ENCODE measurements at regions not wholly inside any gene's neighbourhood (a gene's known extent, or its start where the extent isn't known, plus 50 kb on each side); places are given as distances from the start of the nearest gene placed in this dataset.
"Not testable (repeated sequence)": the region's sequence is repeated elsewhere in the genome, so short reads cannot be mapped to it uniquely, and the experiment has no call there.

- not testable (repeated sequence) for H3K9ac ChIP-seq (ENCODE audit: low read depth, low read length, poor library complexity); H2BK15ac ChIP-seq (ENCODE audit: low read length); H3K4ac ChIP-seq (ENCODE audit: low read length); H2BK12ac ChIP-seq (ENCODE audit: low read length); H4K91ac ChIP-seq (ENCODE audit: low read depth, low read length, poor library complexity); H3K4me3 ChIP-seq (ENCODE audit: low read length in 2 of 2); H3K18ac ChIP-seq (ENCODE audit: low read length); H2BK5ac ChIP-seq (ENCODE audit: low read length); H3K79me1 ChIP-seq (ENCODE audit: low read depth, low read length); H3K14ac ChIP-seq (ENCODE audit: low read length); H4K8ac ChIP-seq (ENCODE audit: low read depth, low read length); H2BK120ac ChIP-seq (ENCODE audit: low read depth, low read length); H2AFZ ChIP-seq (ENCODE audit: low read length); H3K9me3 ChIP-seq (replicated peaks in 1 of 2; ENCODE audit: control insufficient read depth in 2 of 2, insufficient read depth in 1 of 2, low read depth in 1 of 2, low read length in 2 of 2); H3K27ac ChIP-seq (replicated peaks; ENCODE audit: low read length); H3K23ac ChIP-seq (ENCODE audit: low read depth, low read length, poor library complexity); H3K4me1 ChIP-seq (ENCODE audit: control insufficient read depth in 2 of 2, insufficient read depth in 1 of 2, low read depth in 1 of 2, low read length in 2 of 2); H2AK5ac ChIP-seq (ENCODE audit: low read depth, low read length); H3K36me3 ChIP-seq (replicated peaks in 1 of 2; ENCODE audit: control insufficient read depth in 2 of 2, insufficient read depth in 2 of 2, low read length in 2 of 2); H3K4me2 ChIP-seq (ENCODE audit: insufficient read depth, low read length, poor library complexity, severe bottlenecking); DNase-seq (ENCODE audit: low spot score)
- no CpG with 5 or more reads among the region's 3 CpGs for WGBS, 2 donors (ENCODE audit: extremely low coverage in 2 of 2, insufficient read length in 2 of 2, insufficient replicate concordance in 1 of 2)
- H3K27me3 ChIP-seq (ENCODE audit: control insufficient read depth in 3 of 3, insufficient read depth in 3 of 3, low read depth in 1 of 3, low read length in 3 of 3): peaks cover 0 to 24% (median 2%) of the 10 kb centered on the region in 3 experiments
These were observed 137.4 kb downstream of the PPIAL4G start for GRCh38 chr1:148345659-148346151.

- H3K4me2 ChIP-seq (ENCODE audit: insufficient read depth, low read length, poor library complexity, severe bottlenecking); H3K36me3 ChIP-seq (replicated peaks in 1 of 2; ENCODE audit: control insufficient read depth in 2 of 2, insufficient read depth in 2 of 2, low read length in 2 of 2); H2BK120ac ChIP-seq (ENCODE audit: low read depth, low read length); H4K8ac ChIP-seq (ENCODE audit: low read depth, low read length); H3K18ac ChIP-seq (ENCODE audit: low read length); H3K14ac ChIP-seq (ENCODE audit: low read length); H3K4me1 ChIP-seq (ENCODE audit: control insufficient read depth in 2 of 2, insufficient read depth in 1 of 2, low read depth in 1 of 2, low read length in 2 of 2); H3K79me1 ChIP-seq (ENCODE audit: low read depth, low read length); H3K4ac ChIP-seq (ENCODE audit: low read length); H3K23ac ChIP-seq (ENCODE audit: low read depth, low read length, poor library complexity); H2BK5ac ChIP-seq (ENCODE audit: low read length); H3K27ac ChIP-seq (replicated peaks; ENCODE audit: low read length); H4K91ac ChIP-seq (ENCODE audit: low read depth, low read length, poor library complexity); H3K9ac ChIP-seq (ENCODE audit: low read depth, low read length, poor library complexity); H2AFZ ChIP-seq (ENCODE audit: low read length); H2BK12ac ChIP-seq (ENCODE audit: low read length); H3K4me3 ChIP-seq (ENCODE audit: low read length in 2 of 2); H3K9me3 ChIP-seq (replicated peaks in 1 of 2; ENCODE audit: control insufficient read depth in 2 of 2, insufficient read depth in 1 of 2, low read depth in 1 of 2, low read length in 2 of 2); H2AK5ac ChIP-seq (ENCODE audit: low read depth, low read length); DNase-seq (ENCODE audit: low spot score); H2BK15ac ChIP-seq (ENCODE audit: low read length): not testable (repeated sequence)
- peaks cover 0 to 13% (median 0%) of the 10 kb centered on the region in 3 experiments for H3K27me3 ChIP-seq (ENCODE audit: control insufficient read depth in 3 of 3, insufficient read depth in 3 of 3, low read depth in 1 of 3, low read length in 3 of 3)
- WGBS, 2 donors (ENCODE audit: extremely low coverage in 2 of 2, insufficient read length in 2 of 2, insufficient replicate concordance in 1 of 2): no CpG with 5 or more reads among the region's 2 CpGs
These were observed 138.5 kb downstream of the PPIAL4G start for GRCh38 chr1:148344651-148345050.

GRCh38 chr1:148341729-148342128 lies 141.4 kb downstream of the PPIAL4G start:
- WGBS, 2 donors (ENCODE audit: extremely low coverage in 2 of 2, insufficient read length in 2 of 2, insufficient replicate concordance in 1 of 2): no CpG with 5 or more reads among the region's 1 CpG

GRCh38 chr1:148336121-148336918 lies 146.8 kb downstream of the PPIAL4G start:
- H3K36me3 ChIP-seq (replicated peaks in 1 of 2; ENCODE audit: control insufficient read depth in 2 of 2, insufficient read depth in 2 of 2, low read length in 2 of 2); H2AFZ ChIP-seq (ENCODE audit: low read length); H3K4me3 ChIP-seq (ENCODE audit: low read length in 2 of 2); H2BK15ac ChIP-seq (ENCODE audit: low read length); H2BK12ac ChIP-seq (ENCODE audit: low read length); H3K23ac ChIP-seq (ENCODE audit: low read depth, low read length, poor library complexity); H3K18ac ChIP-seq (ENCODE audit: low read length); H4K91ac ChIP-seq (ENCODE audit: low read depth, low read length, poor library complexity); DNase-seq (ENCODE audit: low spot score); H2BK120ac ChIP-seq (ENCODE audit: low read depth, low read length); H3K79me1 ChIP-seq (ENCODE audit: low read depth, low read length); H3K9me3 ChIP-seq (replicated peaks in 1 of 2; ENCODE audit: control insufficient read depth in 2 of 2, insufficient read depth in 1 of 2, low read depth in 1 of 2, low read length in 2 of 2); H3K4me2 ChIP-seq (ENCODE audit: insufficient read depth, low read length, poor library complexity, severe bottlenecking); H2AK5ac ChIP-seq (ENCODE audit: low read depth, low read length); H4K8ac ChIP-seq (ENCODE audit: low read depth, low read length); H3K4ac ChIP-seq (ENCODE audit: low read length); H3K4me1 ChIP-seq (ENCODE audit: control insufficient read depth in 2 of 2, insufficient read depth in 1 of 2, low read depth in 1 of 2, low read length in 2 of 2); H3K9ac ChIP-seq (ENCODE audit: low read depth, low read length, poor library complexity); H2BK5ac ChIP-seq (ENCODE audit: low read length); H3K27ac ChIP-seq (replicated peaks; ENCODE audit: low read length); H3K14ac ChIP-seq (ENCODE audit: low read length): not testable (repeated sequence)
- peaks cover 0 to 19% (median 0%) of the 10 kb centered on the region in 3 experiments for H3K27me3 ChIP-seq (ENCODE audit: control insufficient read depth in 3 of 3, insufficient read depth in 3 of 3, low read depth in 1 of 3, low read length in 3 of 3)
- WGBS, 2 donors (ENCODE audit: extremely low coverage in 2 of 2, insufficient read length in 2 of 2, insufficient replicate concordance in 1 of 2): no CpG with 5 or more reads among the region's 5 CpGs

More at GRCh38 chr1:148341729-148342128, 141.4 kb downstream of the PPIAL4G start:
- H2BK120ac ChIP-seq (ENCODE audit: low read depth, low read length); DNase-seq (ENCODE audit: low spot score); H3K9me3 ChIP-seq (replicated peaks in 1 of 2; ENCODE audit: control insufficient read depth in 2 of 2, insufficient read depth in 1 of 2, low read depth in 1 of 2, low read length in 2 of 2); H3K4me1 ChIP-seq (ENCODE audit: control insufficient read depth in 2 of 2, insufficient read depth in 1 of 2, low read depth in 1 of 2, low read length in 2 of 2); H2BK5ac ChIP-seq (ENCODE audit: low read length); H3K79me1 ChIP-seq (ENCODE audit: low read depth, low read length); H3K4me2 ChIP-seq (ENCODE audit: insufficient read depth, low read length, poor library complexity, severe bottlenecking); H3K4me3 ChIP-seq (ENCODE audit: low read length in 2 of 2); H3K23ac ChIP-seq (ENCODE audit: low read depth, low read length, poor library complexity); H3K4ac ChIP-seq (ENCODE audit: low read length); H3K27ac ChIP-seq (replicated peaks; ENCODE audit: low read length); H2AK5ac ChIP-seq (ENCODE audit: low read depth, low read length); H3K18ac ChIP-seq (ENCODE audit: low read length); H2BK12ac ChIP-seq (ENCODE audit: low read length); H3K9ac ChIP-seq (ENCODE audit: low read depth, low read length, poor library complexity); H4K91ac ChIP-seq (ENCODE audit: low read depth, low read length, poor library complexity); H3K36me3 ChIP-seq (replicated peaks in 1 of 2; ENCODE audit: control insufficient read depth in 2 of 2, insufficient read depth in 2 of 2, low read length in 2 of 2); H3K14ac ChIP-seq (ENCODE audit: low read length); H2BK15ac ChIP-seq (ENCODE audit: low read length); H2AFZ ChIP-seq (ENCODE audit: low read length); H3K27me3 ChIP-seq (ENCODE audit: control insufficient read depth in 3 of 3, insufficient read depth in 3 of 3, low read depth in 1 of 3, low read length in 3 of 3); H4K8ac ChIP-seq (ENCODE audit: low read depth, low read length): not testable (repeated sequence)

All from neuronal stem cell (in vitro differentiated cells).